ENCODE measurements at regions not wholly inside any gene's neighbourhood (a gene's known extent, or its start where the extent isn't known, plus 50 kb on each side); places are given as distances from the start of the nearest gene placed in this dataset.

DNA sequence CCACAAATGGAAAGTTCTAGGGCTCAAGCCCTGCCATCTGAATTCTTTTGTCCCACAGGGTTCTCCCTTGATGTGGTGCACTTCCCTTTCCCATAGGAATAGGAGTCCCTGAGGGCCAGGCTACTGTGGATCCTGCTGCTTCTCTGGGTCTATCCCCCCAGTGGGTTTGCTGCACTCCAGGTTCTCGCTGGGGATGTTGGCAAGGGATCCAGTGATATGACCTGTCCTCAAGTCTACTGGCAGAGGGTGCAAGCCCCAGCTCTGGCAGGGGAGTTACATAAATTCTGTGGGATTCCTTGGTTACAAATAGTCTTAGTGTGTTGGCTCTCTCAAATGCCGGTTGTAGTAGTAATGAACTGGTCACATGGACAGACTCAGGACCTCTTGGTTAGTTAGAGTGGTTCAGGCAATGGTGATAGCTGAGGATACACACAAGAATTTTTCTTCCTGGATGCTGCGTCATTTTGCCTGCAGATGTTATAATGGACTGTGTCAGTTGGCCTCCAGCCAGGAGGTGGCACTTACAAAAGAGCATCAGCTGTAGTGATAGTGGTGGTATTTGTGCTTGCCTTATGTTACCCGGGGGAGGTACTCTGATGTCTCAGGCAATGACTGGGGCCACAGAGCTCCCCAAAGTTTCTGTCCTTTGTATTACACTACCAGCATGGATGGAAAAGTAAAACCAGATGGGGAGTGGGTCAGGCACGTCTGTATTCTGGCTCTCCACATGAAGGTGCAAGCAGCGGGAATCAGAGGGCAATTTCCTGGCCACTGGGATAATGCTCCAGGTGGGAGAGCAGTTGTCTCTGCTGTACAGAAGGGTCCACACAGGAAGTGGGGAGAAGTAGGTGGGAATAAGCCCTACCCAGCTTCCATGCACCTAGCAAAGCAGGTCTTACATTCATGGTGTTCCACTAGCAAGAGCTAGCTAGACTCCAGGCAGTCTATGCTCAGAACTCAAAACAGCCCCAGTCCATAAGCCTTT is 267.9 kb downstream of the SOX11 start:
- DNase-seq, result no peak

DNA sequence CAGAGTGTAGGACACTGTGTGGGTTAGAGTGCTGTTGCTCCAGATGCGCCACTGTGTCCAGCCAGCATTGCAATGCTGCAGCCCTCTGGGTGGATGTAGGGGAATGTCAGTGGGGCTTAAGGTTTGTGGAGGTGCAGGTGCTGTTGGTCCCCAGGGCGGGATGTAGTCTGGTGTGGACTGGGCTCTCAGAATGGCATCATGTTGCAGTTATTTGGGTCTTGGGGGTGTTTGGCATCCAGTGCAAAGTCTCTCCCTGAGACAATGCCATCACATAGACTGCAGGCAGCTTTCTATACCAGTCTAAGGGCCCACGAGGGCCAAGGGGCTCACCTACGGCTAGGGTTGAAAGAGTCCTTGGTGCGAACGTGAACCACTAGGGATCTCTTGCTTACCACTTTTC is 275.3 kb downstream of the SOX11 start:
- no peak for DNase-seq

DNA sequence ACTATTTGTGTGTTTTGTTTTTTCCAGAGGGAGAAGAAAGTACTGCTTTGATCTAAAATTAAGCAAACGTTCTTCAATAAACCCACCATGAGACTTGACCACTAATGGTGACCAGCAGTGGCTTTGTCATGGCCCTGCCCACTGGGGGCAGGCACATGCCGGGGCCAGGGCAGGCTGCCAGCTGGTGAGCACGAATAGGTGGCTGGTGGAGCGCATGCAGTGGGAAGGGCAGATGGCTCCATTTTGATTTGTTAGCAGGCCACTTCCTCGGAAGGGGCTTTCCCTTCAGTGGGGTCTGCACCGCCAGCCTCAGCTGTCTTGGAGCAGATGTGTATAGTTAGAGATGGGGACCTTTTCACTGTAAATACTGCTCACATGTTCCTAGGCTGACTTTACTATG is 277.1 kb downstream of the SOX11 start:
- DNase-seq, result no peak

DNA sequence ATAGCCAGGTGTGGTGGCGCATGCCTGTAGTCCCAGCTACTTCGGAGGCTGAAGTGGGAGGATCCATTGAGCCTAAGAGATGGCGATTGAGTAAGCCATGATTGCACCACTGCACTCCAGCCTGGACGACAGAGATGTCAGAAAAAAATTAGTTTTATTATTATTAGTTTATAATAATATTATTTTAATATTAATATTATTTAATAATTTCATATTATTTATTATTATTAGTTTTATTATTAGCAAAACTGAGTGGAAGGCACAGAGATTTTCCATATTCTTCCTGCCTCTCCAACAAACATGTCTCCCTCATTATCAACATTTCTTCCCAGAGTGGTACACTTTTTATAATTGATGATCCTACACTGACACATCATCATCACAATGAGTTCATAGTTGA is 278.2 kb downstream of the SOX11 start:
- no peak for DNase-seq

DNA sequence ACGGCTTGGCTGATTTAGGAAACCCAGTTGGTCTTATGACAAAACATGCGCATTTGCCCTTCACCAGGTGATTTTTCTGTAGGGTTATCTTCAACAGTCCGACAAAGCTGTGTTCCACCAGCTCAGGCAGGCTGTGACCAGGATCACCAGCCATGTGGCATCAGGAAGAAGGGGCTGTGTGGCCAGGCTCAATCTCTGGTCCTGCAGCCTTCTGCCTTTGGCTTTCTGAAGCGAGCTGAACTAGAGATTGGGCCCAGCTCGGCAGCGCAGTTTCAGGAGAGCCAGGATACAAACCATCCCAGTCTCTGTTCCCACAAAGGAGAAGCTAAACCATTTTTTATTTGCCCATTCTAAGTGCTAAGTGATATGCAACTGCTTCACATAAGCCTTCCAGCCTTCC is 282.3 kb downstream of the SOX11 start:
- DNase-seq, result no peak

DNA sequence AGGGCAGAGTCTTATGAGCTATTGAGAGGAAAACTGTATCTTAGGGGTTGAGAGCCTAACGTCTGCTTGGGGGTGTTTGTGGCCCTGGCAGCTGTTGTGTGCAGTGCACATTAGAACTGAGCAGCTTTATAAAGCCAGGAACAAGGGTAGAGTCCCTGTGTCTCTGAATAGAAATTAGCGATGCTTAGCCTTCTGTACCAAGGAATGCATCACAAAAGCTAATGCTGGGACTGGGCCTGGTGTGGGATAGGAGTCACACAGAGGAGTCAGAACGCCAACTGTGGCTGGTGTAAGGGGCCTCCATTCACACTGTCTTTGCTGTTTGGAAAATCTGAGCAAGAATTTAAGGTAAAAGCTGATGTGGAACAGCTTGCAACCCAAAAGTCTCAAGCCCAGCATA is 283.2 kb downstream of the SOX11 start:
- no peak for DNase-seq

DNA sequence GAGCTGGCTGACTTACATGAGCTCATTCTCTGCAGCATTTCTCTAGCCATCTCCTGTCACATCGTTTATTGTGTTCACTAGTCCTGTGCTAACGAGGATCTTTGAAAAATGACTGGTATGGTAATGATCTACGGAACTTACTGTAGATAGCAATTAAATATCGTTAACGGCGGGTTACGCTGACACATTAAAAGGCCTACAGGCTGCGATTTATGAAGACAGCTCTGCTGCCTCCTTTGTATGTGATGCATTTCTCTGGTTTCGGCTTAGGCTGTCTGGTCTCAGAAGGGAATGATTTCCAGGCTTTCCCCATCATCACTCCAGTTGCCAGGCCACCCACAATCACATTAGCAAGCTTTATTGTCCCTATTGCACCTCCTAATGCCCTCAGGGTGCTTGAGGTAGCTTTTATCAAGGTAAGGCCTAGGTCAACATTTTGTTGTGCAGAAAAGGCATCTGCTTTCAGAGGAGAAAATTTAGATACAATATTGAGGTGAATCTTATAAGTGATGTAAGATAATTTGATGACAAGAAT is 284.4 kb downstream of the SOX11 start:
- DNase-seq, result no peak

DNA sequence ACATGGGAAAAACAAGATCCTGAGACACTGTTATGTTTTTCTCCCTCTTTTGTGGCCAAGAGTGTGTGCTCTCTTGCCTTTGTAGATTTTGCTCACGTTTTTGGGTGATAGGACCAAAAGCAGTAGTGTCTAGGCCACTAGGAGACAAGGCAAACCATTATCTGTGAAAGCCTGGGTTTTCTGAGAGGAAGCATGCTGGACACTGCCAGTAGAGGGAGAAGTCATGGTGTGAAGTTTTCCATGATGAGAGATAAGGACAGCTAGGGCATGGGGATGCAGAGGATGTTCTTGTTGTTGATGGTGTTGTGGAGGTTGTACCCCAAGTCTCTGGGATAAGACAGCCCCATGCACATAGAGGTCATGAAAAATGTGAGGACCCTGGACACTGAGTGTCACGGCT is 285.3 kb downstream of the SOX11 start:
- no peak for DNase-seq

DNA sequence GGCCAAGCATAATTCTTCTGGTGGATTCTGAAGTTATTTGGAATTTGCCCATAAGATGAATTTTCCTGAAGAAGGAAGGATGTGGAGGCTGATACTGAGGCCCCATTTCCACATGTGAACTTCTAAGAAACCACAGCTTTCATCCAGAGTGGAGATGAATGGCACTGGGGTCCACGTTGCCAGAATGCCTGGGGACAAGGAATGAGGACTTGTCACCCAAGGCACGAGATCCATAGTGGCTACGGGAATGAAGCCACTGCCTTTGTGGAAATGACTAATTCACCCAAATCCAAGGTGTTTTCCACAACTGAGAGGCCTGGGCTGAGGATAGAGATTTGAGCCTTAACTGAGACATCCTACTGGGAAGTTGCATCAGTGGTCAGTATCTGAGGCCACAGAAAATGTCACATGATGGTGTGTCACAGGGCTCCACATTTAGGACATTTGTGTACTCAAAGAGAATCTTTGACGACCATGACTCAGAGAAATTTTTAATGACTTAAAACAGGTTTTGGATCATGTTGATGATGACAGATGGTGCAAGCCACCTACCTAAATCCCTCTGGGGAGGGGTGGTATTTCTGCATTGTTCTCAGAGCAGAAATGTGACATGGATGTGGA is 286.1 kb downstream of the SOX11 start:
- DNase-seq, result no peak

DNA sequence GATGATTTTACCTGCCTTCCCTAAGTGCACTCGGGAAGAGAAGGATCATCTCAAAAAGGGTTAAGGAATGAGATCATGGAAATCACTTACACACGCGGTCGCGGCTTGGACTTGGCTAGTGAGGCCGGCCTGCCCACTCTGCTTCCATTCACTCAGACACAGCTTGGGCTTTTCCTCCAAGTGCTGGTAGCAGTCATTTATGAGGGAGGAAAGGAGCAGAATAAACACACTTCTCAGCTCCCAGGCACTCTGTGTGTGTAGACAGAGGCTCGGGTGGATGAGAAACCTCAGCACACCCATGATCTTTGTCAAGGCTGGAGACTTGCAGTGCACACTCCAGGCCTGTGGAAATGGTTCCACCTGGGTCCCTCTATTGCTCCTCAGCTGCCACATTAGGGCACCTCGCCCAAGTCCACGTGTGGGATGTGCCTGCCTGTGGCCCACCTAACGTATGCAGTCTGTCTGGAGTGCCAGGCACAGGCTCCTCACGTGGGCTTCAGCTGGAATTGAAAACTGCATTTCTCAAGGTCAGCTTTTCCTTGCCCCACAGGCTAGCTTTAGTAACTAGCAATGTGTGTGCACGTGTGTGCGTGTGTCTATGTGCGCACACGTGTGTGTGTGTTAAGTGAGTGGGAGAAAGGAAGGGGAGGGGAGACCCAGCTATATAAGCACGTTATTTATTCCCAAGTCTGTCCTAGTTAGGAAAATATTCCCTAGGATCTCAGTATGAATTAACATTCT is 288.4 kb downstream of the SOX11 start:
- no peak for DNase-seq

DNA sequence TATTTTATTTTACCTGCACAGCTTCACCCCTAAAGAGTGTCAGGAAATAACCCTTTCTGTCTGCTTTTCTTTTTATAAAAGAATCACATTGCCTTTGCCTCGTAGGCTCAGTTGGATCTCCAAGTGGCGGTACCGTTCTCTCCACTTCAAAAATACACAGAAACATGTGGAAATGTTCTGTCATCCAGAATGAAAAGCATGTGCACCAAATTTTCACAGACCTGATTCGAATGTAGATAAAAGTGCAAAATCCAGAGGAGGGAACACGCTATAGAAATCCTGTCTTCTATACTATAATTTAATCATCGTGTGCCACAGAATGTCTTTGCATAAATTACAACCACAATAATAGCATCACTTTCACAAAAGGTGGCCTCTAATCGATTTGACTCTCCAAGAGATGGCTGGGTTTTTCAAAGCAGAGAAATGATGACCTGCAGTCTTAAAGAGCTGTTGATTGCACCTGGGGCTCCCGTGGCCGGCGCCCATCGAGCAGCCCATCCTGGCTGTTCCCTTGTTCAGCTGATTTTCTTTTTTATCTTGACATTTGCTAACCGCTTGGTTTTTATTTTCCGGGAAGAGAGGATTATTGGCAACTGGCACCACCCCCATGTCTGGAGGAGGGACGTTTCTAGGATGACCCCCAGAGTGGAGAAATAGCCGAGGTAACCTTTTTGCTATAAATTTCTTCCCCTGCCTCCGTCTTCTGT is 290.2 kb downstream of the SOX11 start:
- DNase-seq, result no peak

DNA sequence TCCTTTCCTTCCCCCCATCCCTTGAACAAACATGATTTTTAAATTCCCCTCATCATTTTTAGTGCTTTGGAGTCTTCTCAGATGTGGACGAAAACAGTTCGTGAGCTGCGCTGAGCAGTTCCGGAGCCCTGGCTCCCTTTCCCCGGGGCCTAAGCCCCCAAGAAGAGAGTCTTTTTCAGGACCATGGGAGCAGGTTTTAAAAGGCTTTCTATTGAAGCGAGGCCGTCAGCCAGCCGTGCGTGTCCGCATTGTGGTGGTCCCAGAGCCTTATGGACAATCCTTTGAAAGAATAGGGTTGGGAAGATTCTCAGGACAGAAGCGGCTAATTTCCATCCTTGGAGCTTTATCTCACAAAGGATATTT is 290.7 kb downstream of the SOX11 start:
- no peak for DNase-seq

DNA sequence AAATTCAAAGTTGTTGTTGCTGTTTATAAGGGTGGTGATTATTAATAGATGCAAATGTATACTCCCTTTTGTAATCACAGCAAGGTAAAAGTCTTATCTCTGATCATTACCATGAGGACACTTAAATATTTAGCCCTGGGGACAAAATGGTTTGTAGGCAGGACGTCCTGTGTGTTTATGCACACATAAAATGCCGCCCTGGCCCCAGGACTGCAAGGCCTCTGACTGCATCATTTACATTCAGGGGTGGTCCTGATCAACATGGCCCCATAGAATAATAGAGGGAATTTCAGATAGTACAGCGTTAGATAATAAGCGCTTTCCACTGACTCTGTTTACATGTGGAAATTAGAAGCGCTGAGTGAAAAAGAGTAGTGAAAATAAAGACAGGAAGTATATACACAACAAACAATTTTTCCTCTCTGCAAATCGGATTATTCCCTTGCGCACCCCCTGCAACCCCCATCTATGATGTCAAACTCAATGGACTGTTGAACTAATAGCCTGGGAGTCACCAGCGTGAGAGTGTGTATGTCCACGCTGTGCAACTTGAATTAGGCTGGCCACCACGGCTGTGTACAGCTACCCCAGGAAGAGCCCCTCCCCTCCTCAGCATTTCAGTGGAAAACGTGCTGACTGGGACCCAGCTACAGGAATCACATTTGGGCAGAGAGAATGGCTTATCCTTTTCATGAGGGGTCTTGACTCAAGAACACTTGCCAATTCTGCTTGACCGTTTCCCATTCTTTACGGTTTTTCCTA is 291.5 kb downstream of the SOX11 start:
- no peak for DNase-seq

DNA sequence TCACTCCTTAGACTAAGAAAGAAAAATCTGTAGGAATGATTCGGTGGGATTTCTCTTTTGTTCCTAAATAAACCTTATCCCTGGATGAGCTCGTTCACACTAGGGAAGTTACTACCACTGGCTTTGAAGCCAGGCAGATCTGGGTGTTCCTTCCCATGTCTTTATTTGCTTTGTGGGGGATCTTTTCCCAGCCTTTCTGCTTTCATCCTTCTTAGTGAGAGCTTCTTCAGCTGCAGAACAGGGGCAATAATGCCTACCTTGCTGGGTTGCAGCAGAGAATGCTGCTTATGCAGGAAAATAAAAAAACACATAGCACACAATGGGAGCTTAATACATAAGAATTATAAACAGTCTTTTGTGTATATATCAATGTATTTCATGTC is 292.1 kb downstream of the SOX11 start:
- no peak for DNase-seq

DNA sequence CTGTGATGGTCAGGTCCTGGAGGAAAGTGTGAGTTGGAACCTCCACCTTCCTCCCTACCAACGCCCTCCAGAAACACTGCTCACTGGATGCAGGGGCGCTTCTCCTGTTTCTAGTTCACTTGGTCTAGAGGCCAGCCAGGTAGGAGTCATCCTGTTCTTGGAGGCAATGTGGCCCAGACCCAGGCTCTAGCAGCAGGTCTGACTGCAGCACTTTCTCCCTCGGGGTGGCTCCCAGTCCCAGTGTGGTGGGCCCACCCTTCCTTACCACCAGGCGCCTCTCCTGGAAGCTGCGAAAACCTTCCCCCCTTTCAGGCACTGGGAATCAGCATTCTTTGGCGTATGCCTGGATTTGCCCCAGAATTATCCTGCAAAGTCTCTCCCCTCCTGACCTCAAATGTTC is 292.8 kb downstream of the SOX11 start:
- DNase-seq, result no peak

DNA sequence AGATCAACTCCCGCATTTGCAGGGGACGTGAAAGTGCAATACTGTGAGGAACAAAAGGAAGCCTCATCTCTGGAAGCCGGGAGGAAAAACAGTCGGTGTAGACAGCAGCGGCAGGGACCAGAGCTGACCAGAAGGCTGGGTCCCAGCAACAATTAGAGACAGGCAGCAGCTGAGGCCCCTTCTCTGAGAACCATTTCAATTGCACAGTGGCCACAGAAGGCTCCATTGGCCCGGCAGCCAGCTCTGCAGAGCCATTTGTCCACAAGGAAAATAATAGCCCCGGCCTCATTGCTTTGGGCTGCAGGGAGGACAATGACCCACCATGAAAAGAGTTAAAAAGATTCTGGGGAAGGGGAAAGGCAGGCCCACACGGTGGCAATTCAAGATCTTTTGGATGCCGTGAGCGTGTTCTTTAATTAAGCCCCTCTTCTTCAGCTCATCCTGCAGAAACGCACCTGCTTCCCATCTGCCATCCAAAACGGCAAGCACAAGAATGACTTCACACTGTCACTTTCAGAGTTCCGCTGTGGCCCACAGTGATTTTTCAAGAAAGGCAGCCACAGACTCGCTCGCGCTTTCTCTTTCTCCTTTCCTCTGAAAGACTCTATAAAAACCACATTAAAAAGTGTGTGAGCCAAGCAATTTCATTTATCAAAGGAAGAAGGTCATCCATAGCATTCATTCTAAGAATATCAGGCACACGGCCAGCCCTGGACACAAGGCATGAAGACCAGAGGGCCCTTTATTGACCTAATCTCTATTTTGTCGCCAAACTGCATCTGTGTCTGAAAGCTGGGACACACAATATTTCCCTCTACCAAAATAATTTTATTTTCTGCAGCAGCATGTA is 293.6 kb downstream of the SOX11 start:
- no peak for DNase-seq

DNA sequence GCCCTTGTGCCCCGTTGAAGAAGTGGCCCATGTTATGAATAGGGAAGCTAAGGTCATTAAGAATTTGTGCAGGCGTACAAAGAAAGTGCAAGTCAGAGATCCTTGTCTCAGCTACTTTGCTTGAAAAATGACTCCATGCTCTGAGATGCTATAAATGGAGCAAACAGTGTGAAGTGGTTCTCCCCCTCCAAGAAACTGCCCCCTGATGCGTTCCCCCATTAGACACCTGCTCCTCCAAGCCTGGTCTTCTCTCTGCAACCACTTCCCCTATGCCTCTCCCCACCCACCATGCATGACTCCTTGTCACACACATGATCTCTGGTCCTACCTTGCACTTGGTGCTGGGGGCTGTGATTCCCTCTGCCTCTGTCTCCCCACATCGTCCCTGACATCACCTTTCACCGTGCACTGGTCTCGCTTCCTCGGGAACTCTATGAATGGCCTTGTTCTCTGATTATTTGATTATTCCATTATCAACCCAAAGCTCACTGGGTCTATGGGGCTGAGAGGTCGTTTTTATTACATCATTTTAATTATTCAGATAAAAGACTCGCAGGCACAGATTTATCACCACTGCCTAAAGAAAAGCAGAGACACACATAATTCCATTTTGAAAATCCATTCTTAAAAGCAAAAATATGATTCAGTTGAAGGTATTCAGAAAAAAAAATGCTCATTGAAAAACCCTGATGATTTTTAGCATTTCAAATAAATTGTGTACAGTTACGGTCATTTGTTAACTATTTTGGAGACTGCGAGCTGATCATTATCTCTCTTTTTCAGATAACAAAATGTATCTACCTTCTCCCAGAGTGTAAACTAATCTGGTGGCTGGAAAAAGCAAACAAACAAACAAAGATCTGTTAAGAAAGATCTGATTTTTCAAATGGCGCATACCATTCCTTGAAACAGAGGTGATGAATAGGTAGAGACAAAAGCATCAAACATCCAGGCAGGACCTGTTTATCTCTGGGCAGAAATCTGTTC is 294.9 kb downstream of the SOX11 start:
- DNase-seq, result no peak

DNA sequence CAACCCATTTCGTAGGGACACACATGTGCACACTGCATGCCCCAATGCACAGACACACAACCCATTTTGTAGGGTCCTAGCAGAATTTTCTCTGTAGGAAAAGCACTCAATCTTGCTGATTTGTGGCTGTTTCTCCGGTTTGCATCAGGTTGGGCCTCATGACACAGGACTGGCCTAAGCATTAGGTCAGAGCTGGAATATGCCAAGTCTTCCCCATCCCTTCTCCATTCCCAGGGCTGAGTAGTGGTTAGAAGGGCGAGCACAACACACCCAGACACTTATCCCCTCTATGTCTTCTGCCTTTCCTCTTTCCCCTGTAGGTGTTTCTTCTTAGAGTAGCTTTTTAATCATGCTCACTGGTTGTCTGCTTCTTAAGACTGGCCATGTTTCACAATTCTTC is 295.9 kb downstream of the SOX11 start:
- no peak for DNase-seq

DNA sequence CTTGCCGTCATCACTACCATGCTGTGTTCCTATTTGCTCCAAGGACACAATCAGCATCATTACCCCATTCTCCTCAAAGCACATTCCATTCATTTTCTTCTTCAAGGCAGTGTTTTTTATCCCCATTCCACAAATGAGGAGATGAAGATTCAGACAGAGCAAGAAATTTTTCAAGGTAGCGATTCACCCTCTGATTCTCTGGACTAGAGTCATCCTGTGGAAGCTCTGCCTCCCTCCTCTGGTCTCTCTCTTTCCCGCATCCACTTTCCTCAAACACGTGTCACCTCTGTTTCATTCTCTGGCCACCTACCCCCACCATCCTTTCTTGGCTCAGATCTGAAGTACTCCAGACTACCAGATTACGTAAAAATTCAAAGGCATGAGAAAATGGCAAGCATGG is 297.9 kb downstream of the SOX11 start:
- DNase-seq, result no peak

Measured in NCI-H526 treated with DMSO at 0.1 percent for 48 hours (cell line).